MM.1S (cell line): ENCODE measurements at regions not wholly inside any gene's neighbourhood (a gene's known extent, or its start where the extent isn't known, plus 50 kb on each side); places are given as distances from the start of the nearest gene placed in this dataset.

Experiments used
- EZH2 ChIP-seq: fragments of 300-600 bp; sonication (generic); optimal IDR thresholded peaks from 2 replicates; pipeline ENCODE3; 2017; ENCODE audit warnings: low read depth, mild to moderate bottlenecking, antibody characterized with exemption, low read length, mixed read lengths
- EZH2phosphoT487 ChIP-seq: fragments of 300-600 bp; sonication (generic); IDR thresholded peaks from 2 replicates; pipeline ENCODE4 v1.6.1; 2018; ENCODE audit warnings: antibody characterized with exemption, low read length
- TF ChIP-seq, protein P1 (sequence below): fragments of 300-600 bp; sonication (generic); IDR thresholded peaks from 2 replicates; pipeline ENCODE4 v1.5.1; 2016; ENCODE audit warnings: antibody characterized with exemption, low read length, mixed read lengths

GRCh38 chr5:103842936-103843335 lies 280.3 kb upstream of the NUDT12 start:
- TF ChIP-seq, protein P1, sequence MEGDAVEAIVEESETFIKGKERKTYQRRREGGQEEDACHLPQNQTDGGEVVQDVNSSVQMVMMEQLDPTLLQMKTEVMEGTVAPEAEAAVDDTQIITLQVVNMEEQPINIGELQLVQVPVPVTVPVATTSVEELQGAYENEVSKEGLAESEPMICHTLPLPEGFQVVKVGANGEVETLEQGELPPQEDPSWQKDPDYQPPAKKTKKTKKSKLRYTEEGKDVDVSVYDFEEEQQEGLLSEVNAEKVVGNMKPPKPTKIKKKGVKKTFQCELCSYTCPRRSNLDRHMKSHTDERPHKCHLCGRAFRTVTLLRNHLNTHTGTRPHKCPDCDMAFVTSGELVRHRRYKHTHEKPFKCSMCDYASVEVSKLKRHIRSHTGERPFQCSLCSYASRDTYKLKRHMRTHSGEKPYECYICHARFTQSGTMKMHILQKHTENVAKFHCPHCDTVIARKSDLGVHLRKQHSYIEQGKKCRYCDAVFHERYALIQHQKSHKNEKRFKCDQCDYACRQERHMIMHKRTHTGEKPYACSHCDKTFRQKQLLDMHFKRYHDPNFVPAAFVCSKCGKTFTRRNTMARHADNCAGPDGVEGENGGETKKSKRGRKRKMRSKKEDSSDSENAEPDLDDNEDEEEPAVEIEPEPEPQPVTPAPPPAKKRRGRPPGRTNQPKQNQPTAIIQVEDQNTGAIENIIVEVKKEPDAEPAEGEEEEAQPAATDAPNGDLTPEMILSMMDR: no peak
- TF ChIP-seq EZH2phosphoT487 (no peak), EZH2 (no peak)
